B cell (primary cell): ENCODE measurements at regions not wholly inside any gene's neighbourhood (a gene's known extent, or its start where the extent isn't known, plus 50 kb on each side); places are given as distances from the start of the nearest gene placed in this dataset.

Experiments
- ATAC-seq: fragments of 200-7000 bp; cut with Tn5 transposase; one replicate; pipeline ENCODE4 v1.10.0; 2021; ENCODE audit warnings: low read depth, mild to moderate bottlenecking, moderate number of reproducible peaks, moderate library complexity
- CTCF ChIA-PET: fragments of 350-600 bp; sonication (Branson Sonifier 250); formaldehyde crosslinking; loops from one replicate; lab custom pipeline; 2021; ENCODE audit warnings: antibody characterized with exemption, inconsistent platforms; lab: Charles Lee
- POLR2A ChIA-PET: fragments of 350-600 bp; sonication (Branson Sonifier 250); formaldehyde crosslinking; loops from one replicate; lab custom pipeline; 2021; ENCODE audit warnings: antibody characterized with exemption; lab: Charles Lee
- DNase-seq: peaks from one replicate; pipeline ENCODE4 v3.0.0; 2013
- H2AFZ ChIP-seq: 2 replicates; pipeline ENCODE4 v1.6.1; 2012; ENCODE audit warnings: mild to moderate bottlenecking, low read depth, low read length; ENCODE audit not compliant: insufficient read depth, poor library complexity, severe bottlenecking
- H3K27ac ChIP-seq, 2 donors: 1 replicate in 1 of 2; 2 replicates in 1 of 2; pipeline ENCODE4 v1.5.1; 2012 to 2013; ENCODE audit warnings: low read length in 2 of 2, mild to moderate bottlenecking in 2 of 2, moderate library complexity in 1 of 2
- H3K27me3 ChIP-seq, 4 experiments: fragments of 200-600 bp in 1 of 4; sonication (generic) in 1 of 4; replicated peaks in 1 of 4; 1 replicate in 2 of 4; 2 replicates in 2 of 4; pipeline versions ENCODE4 v1.6.1 to v1.7.0; 2013 to 2016; ENCODE audit warnings: low read length in 3 of 4, mild to moderate bottlenecking in 2 of 4, mixed read lengths in 1 of 4, moderate library complexity in 1 of 4; ENCODE audit not compliant: insufficient read depth in 4 of 4, control insufficient read depth in 3 of 4; ENCODE audit errors: control extremely low read depth in 1 of 4
- H3K36me3 ChIP-seq, 2 experiments: replicated peaks in 1 of 2; 1 replicate in 1 of 2; 2 replicates in 1 of 2; pipeline versions ENCODE4 v1.6.1 to v1.7.1; 2013; ENCODE audit warnings: low read length in 1 of 2; ENCODE audit not compliant: insufficient read depth in 2 of 2, control insufficient read depth in 1 of 2; ENCODE audit errors: control extremely low read depth in 1 of 2, extremely low read depth in 1 of 2
- H3K4me1 ChIP-seq, 2 donors: fragments of 200-600 bp in 1 of 2; sonication (generic) in 1 of 2; 1 replicate in 1 of 2; 2 replicates in 1 of 2; pipeline versions ENCODE4 v1.5.1 to v1.6.1; 2013 to 2017; ENCODE audit warnings: low read length in 2 of 2; ENCODE audit not compliant: control insufficient read depth in 2 of 2, insufficient read depth in 2 of 2
- H3K4me2 ChIP-seq: replicated peaks from 2 replicates; pipeline ENCODE3; 2012; ENCODE audit warnings: mild to moderate bottlenecking, low read depth, low read length; ENCODE audit not compliant: poor library complexity, severe bottlenecking
- H3K4me3 ChIP-seq, 5 experiments: fragments of 200-600 bp in 1 of 5; sonication (generic) in 1 of 5; 1 replicate in 3 of 5; 2 replicates in 2 of 5; pipeline versions ENCODE4 v1.5.1 to v1.7.0; 2011 to 2016; ENCODE audit warnings: low read length in 4 of 5, mild to moderate bottlenecking in 4 of 5, low read depth in 2 of 5, control low read depth in 1 of 5, moderate library complexity in 1 of 5; ENCODE audit not compliant: insufficient read depth in 1 of 5; ENCODE audit errors: control extremely low read depth in 1 of 5, extremely low read depth in 1 of 5
- H3K79me2 ChIP-seq: fragments of 200-600 bp; sonication (generic); one replicate; pipeline ENCODE4 v1.6.0; 2016; ENCODE audit warnings: low read length; ENCODE audit not compliant: control insufficient read depth, insufficient read depth
- H3K9ac ChIP-seq: fragments of 200-600 bp; sonication (generic); 2 replicates; pipeline ENCODE4 v1.6.1; 2017; ENCODE audit warnings: mild to moderate bottlenecking, low read length, moderate library complexity
- H3K9me3 ChIP-seq, 3 donors: one replicate each; pipeline versions ENCODE4 v1.6.1 to v1.7.1; 2013; ENCODE audit warnings: low read length in 2 of 3; ENCODE audit not compliant: control insufficient read depth in 2 of 3, insufficient read depth in 1 of 3; ENCODE audit errors: control extremely low read depth in 1 of 3
- H4K20me1 ChIP-seq: 2 replicates; pipeline ENCODE4 v1.6.0; 2012; ENCODE audit warnings: mild to moderate bottlenecking, low read length; ENCODE audit not compliant: insufficient read depth, control insufficient read depth, poor library complexity, severe bottlenecking
- H3K27ac Mint-ChIP-seq: one replicate; pipeline ENCODE4 v1.8.0; 2021; ENCODE audit warnings: mixed read lengths
- H3K27me3 Mint-ChIP-seq: one replicate; pipeline ENCODE4 v1.8.0; 2021; ENCODE audit warnings: mixed read lengths
- H3K4me1 Mint-ChIP-seq: one replicate; pipeline ENCODE4 v1.8.0; 2021; ENCODE audit warnings: mixed read lengths
- H3K4me3 Mint-ChIP-seq: one replicate; pipeline ENCODE4 v1.8.0; 2021; ENCODE audit warnings: mixed read lengths
- H3K9me3 Mint-ChIP-seq: one replicate; pipeline ENCODE4 v1.8.0; 2022; ENCODE audit warnings: mixed read lengths; ENCODE audit not compliant: insufficient read depth
- CTCF ChIP-seq: fragments of 200-600 bp; IDR thresholded peaks from one replicate; pipeline ENCODE4 v1.8.0; 2022; ENCODE audit warnings: antibody characterized with exemption, mild to moderate bottlenecking
- EZH2 ChIP-seq: IDR thresholded peaks from 2 replicates; pipeline ENCODE4 v1.6.1; 2012; ENCODE audit warnings: borderline replicate concordance, low read depth, mild to moderate bottlenecking, moderate library complexity, low read length; ENCODE audit not compliant: insufficient read depth, poor library complexity, severe bottlenecking
- WGBS: methylation state at CpG from one replicate; pipeline ENCODE4 v1.1.5; 2013; ENCODE audit warnings: missing lambda C conversion rate; ENCODE audit not compliant: insufficient coverage; 5-methylcytosine and 5-hydroxymethylcytosine counted together
- intact Hi-C: fragments of 100-400 bp; cut with micrococcal nuclease; formaldehyde crosslinking; loops from one replicate; pipeline ENCODE4 v1.10.0; 2022

- no peak for TF ChIP-seq EZH2
- no peak for TF ChIP-seq CTCF
- Histone ChIP-seq H3K79me2 (no peaks in the 10 kb centered on the region), H3K27me3 (peaks cover 0 to 8% (median 2%) of the 10 kb centered on the region in 4 experiments), H3K4me1 (no peaks in the 10 kb centered on the region), H3K27ac (no peak overlapping the region), H3K4me2 (no peak overlapping the region), H3K9me3 (peaks cover 0 to 3% (median 0%) of the 10 kb centered on the region in 3 donors), H3K9ac (no peak overlapping the region), H4K20me1 (no peaks in the 10 kb centered on the region), H3K36me3 (no peaks in the 10 kb centered on the region), H2AFZ (no peak overlapping the region), H3K4me3 (no peak overlapping the region)
- intact Hi-C loops = no loop called here
- no peak for DNase-seq
- H3K27ac Mint-ChIP-seq = no peak overlapping the region
- ChIA-PET POLR2A (no interaction called here), CTCF (no interaction called here)
- no peak overlapping the region for H3K4me3 Mint-ChIP-seq
- no peaks in the 10 kb centered on the region for H3K4me1 Mint-ChIP-seq
- H3K27me3 Mint-ChIP-seq = peaks cover 21% of the 10 kb centered on the region
- H3K9me3 Mint-ChIP-seq = no peaks in the 10 kb centered on the region
- no peak for ATAC-seq
- WGBS = no CpG with 5 or more reads among the region's 2 CpGs
Observed at GRCh38 chr2:114066186-114066747, 176.4 kb downstream of the ACTR3 start.

DNA sequence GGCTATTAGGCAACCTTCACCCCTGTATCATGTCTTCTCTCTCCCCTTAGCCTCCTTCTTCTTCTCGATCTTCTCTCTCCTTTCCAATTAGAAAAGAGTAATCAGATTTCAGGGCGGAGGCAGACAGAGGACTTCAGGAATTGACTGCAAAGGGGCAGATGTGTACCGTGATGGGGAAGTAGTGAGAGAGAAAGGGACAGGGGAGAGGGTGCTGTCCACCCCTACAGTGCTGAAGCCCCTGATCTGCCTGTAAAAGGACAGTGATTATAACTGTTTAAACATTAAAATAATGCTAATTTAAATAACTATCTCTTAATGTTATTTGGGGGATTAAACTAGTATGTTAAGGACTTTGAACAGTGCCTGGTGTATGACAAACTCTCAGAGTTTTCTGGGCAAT lies 178.5 kb downstream of the ACTR3 start:
- ATAC-seq (no peak), DNase-seq (no peak)
- Histone ChIP-seq H3K9ac (no peak overlapping the region), H3K27me3 (peaks cover 0 to 8% (median 2%) of the 10 kb centered on the region in 4 experiments), H3K4me2 (no peak overlapping the region), H4K20me1 (no peaks in the 10 kb centered on the region), H3K4me1 (no peaks in the 10 kb centered on the region), H3K4me3 (no peak overlapping the region), H3K9me3 (no peaks in the 10 kb centered on the region), H2AFZ (no peak overlapping the region), H3K27ac (no peak overlapping the region), H3K79me2 (no peaks in the 10 kb centered on the region), H3K36me3 (no peaks in the 10 kb centered on the region)
- ChIA-PET POLR2A (no interaction called here), CTCF (no interaction called here)
- no CpG with 5 or more reads among the region's 3 CpGs for WGBS
- TF ChIP-seq EZH2 (no peak), CTCF (no peak)
- H3K9me3 Mint-ChIP-seq = no peaks in the 10 kb centered on the region
- H3K27ac Mint-ChIP-seq = no peak overlapping the region
- peaks cover 24% of the 10 kb centered on the region for H3K27me3 Mint-ChIP-seq
- intact Hi-C loops = no loop called here
- no peak overlapping the region for H3K4me3 Mint-ChIP-seq
- H3K4me1 Mint-ChIP-seq = no peaks in the 10 kb centered on the region
